AG04449 (cell line): ENCODE measurements at regions not wholly inside any gene's neighbourhood (a gene's known extent, or its start where the extent isn't known, plus 50 kb on each side); places are given as distances from the start of the nearest gene placed in this dataset.

Source experiments
- CTCF ChIA-PET: fragments of 350-600 bp; formaldehyde crosslinking; extraction: SDS; loops from one replicate; lab custom pipeline; 2021; ENCODE audit warnings: antibody characterized with exemption; lab: Yijun Ruan, JAX
- POLR2A ChIA-PET: fragments of 400-600, 350-600 bp; formaldehyde crosslinking; extraction: SDS; loops from one replicate; lab custom pipeline; 2020; ENCODE audit warnings: antibody characterized with exemption, inconsistent platforms; lab: Yijun Ruan, JAX
- DNase-seq: peaks from one replicate; pipeline ENCODE4 v3.0.0-alpha.2; 2010; ENCODE audit warnings: low read depth, low spot score
- H3K4me3 ChIP-seq: 2 replicates; pipeline ENCODE4 v1.5.1; 2011; ENCODE audit warnings: low read depth, mild to moderate bottlenecking, control low read depth, low read length
- TF ChIP-seq, protein P1 (sequence below): IDR thresholded peaks from one replicate; pipeline ENCODE4 v1.5.1; 2011; ENCODE audit warnings: mild to moderate bottlenecking, moderate library complexity, low read length, control low read depth, inconsistent platforms; ENCODE audit not compliant: insufficient read depth; ENCODE audit errors: missing control alignments

DNA sequence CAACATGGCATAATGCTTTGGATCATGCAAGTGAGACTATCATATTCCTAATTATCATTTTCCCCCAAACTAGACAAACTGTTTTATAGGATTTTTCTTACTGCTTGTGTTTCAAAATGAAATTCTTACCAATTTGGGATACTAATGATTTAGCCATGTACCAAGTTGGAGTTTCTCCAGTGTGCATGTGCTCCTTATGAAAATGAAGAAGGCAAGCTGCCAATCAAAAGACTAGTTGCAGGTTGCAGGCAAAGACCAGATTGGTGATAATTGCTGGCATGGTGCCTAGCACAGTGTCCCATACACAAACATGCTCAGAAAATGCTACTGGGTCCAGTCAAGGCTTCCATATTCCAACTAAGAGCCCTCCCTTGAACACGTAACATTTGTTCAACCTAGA lies 771.8 kb upstream of the FANCL start:
- ChIA-PET CTCF (no interaction called here), POLR2A (no interaction called here)

DNA sequence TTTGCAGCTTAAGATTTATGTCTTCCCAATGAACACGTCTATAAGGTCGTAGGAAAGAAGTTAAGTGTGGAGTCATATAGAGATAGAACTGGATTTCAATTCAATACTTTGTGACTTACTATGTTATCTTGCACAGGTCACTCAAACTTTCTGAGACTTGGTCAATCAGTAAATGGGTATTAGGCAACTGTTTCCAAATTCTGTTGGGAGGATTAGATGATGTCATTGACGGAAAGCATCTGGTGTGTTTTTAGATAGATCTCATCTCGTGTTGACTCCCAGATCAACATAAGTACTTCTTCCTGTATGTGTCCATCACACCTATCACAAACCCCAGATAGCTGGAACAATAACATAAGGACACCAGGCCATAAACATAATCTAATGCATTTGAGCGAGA lies 771.1 kb upstream of the FANCL start:
- H3K4me3 ChIP-seq, result no peak overlapping the region
- POLR2A ChIA-PET, result no interaction called here
- TF ChIP-seq, protein P1, sequence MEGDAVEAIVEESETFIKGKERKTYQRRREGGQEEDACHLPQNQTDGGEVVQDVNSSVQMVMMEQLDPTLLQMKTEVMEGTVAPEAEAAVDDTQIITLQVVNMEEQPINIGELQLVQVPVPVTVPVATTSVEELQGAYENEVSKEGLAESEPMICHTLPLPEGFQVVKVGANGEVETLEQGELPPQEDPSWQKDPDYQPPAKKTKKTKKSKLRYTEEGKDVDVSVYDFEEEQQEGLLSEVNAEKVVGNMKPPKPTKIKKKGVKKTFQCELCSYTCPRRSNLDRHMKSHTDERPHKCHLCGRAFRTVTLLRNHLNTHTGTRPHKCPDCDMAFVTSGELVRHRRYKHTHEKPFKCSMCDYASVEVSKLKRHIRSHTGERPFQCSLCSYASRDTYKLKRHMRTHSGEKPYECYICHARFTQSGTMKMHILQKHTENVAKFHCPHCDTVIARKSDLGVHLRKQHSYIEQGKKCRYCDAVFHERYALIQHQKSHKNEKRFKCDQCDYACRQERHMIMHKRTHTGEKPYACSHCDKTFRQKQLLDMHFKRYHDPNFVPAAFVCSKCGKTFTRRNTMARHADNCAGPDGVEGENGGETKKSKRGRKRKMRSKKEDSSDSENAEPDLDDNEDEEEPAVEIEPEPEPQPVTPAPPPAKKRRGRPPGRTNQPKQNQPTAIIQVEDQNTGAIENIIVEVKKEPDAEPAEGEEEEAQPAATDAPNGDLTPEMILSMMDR, result no peak
- CTCF ChIA-PET, result no interaction called here
- DNase-seq, result no peak

More for the DNA sequence above, 771.8 kb upstream of the FANCL start:
- TF ChIP-seq, protein P1, result no peak
- no peak overlapping the region for H3K4me3 ChIP-seq
- no peak for DNase-seq

DNA sequence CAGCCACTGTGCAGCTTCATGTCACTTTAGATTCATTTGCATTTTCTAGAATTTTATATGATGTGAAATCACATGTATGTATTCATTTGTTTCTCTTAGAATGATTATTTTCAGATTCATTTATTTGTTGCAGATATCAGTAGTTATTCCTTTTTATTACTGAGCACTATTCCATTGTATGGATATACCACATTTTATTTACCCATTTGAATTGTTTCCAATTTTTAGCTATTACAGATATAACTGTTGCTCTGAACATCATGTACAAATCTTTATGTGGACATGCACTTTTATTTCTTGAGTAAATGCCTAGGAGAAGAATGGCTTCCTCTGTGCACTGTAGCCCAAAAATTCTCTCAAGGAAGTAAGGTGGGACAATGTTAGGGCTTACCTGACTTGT lies 767.8 kb upstream of the FANCL start:
- ChIA-PET CTCF (interaction anchor here (3.5 kb wide), 1 partner anchor 16 kb away, joined by 12 read pairs; no protein-coding TSS in a partner anchor), POLR2A (no interaction called here)
- TF ChIP-seq, protein P1, result no peak
- no peak for DNase-seq
- no peak overlapping the region for H3K4me3 ChIP-seq

DNA sequence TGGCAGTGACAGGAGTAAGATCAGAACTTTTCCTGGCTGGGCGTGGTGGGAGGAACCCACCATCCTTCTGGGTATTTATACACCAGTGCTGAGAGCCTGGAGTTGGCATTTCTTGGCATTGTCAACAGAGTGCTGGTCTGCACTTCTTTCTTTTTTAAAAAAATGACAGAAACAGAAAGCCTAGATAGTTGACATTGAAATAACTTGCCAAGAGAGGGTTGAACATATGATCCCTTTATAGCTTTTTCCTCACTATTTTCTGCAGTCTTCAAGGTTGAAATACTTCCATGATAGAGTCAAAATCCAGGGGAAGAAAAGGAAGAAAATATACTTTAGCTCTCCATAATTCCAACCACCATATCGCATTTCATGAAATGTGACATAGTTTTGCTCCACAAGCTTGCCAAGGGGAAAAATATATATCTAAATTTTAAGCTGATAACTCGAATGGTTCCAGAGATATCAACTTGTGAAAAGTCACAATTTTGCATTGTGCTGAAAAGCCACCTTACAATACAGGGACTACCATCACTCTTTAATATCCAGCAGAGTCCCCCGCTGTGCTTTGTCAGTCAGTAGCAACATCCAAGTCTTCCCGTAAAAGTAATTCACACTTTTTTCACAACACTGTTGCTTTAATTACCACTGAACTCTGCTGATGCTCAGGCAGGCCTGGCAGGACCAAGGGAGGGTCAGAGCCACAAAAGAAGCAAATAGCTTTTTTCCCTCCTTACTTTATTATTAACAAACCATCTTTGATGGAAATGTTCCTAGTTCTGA lies 764.9 kb upstream of the FANCL start:
- DNase-seq, result no peak
- H3K4me3 ChIP-seq, result no peak overlapping the region
- ChIA-PET CTCF (interaction anchor here (1.4 kb wide), 1 partner anchor 19 kb away, joined by 3 read pairs; no protein-coding TSS in a partner anchor), POLR2A (no interaction called here)
- TF ChIP-seq, protein P1, result no peak

DNA sequence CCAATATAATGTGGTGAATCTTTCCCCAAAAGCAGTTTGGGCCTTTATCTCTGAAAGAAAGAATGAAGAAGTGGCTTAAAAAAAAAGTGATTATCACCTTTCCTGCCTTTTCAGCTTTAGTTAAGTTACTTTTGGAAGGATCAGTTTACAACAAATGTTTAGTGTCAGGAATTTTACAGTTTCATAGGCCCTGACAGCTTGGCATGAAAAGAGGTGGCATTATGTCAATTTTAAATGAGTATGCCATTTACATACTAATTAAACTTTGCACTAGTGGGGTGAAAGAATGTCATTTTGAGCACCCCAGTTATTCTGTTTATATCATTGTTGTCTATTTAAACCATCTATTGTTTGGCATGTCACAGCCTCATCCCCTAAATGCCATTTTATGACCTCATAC lies 763.5 kb upstream of the FANCL start:
- CTCF ChIA-PET, result no interaction called here
- TF ChIP-seq, protein P1, result no peak
- POLR2A ChIA-PET, result no interaction called here
- no peak for DNase-seq
- no peak overlapping the region for H3K4me3 ChIP-seq

DNA sequence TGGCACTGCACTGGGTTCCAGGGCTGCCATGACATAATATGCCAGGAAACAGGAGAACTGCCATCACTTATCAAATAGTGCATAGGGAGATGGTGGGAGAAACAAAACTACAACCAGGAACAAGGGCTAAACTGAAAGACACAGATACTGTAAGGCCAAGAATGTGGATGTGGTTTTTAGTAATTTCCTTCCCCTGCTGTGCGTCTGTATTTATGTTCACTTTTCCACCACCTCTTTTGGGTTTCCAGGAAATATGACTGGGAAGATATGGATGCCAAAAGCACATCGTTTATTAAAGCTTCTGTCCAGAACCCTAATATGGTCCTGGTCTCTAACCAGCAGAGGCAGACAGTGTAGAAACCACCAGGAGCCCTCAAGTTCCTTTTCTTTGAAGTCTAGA lies 759.7 kb upstream of the FANCL start:
- no peak for DNase-seq
- H3K4me3 ChIP-seq, result no peak overlapping the region
- TF ChIP-seq, protein P1, result no peak
- ChIA-PET POLR2A (no interaction called here), CTCF (no interaction called here)
